ENCODE measurements at regions not wholly inside any gene's neighbourhood (a gene's known extent, or its start where the extent isn't known, plus 50 kb on each side); places are given as distances from the start of the nearest gene placed in this dataset.
"Not testable (repeated sequence)": the region's sequence is repeated elsewhere in the genome, so short reads cannot be mapped to it uniquely, and the experiment has no call there.

DNA sequence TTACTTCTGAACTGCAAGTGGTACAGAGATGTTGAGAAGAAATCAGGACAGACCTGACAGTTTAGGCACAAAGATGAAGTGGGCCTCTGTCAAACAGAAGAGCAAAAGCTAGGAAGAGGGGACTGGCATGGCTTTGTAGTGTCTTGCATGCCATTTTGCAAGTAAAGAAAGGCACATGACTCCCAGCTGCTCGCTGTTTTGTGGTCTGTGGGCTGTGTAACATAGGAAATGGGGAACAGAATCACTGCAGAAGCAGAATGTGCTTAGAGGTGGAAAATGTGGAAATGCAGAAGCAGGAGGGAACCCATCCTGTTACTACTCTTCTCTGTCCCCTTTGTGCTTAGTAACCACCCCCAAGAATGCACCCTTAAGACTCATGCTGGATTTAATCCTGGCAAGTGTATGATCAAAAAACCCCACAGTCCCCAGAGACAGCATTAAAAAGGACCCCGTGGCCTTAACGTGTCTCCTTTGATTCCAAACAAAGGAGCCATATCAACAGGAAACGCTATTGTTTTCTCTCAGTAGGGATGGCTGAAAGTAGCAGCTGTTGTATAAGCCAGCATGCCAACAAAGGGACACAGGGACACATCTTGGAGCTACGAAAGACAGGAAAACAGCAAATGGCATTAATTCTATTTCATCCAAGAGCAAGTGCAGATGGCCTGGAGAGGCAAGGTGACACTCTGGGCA, 177.6 kb upstream of the GLRA2 start:
- no peak for DNase-seq (ENCODE audit: low read depth, low spot score)

DNA sequence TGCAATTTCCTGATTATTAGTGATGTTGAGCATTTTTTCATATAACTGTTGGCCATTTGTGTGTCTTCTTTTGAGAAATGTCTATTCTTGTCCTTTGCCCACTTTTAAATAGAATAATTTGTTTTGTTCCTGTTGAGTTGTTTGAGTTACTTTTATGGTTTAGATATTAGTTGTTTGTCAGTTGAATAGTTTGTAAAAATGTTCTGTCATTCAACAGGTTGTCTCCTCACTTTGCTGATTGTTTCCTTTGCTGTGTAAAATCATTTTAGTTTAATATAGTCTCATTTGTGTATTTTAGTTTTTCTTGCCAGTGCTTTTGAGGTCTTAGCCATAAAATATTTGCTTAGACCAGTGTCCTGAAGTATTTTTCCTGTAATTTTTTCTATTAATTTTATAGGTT, 181.8 kb upstream of the GLRA2 start:
- DNase-seq (ENCODE audit: low read depth, low spot score), result no peak

DNA sequence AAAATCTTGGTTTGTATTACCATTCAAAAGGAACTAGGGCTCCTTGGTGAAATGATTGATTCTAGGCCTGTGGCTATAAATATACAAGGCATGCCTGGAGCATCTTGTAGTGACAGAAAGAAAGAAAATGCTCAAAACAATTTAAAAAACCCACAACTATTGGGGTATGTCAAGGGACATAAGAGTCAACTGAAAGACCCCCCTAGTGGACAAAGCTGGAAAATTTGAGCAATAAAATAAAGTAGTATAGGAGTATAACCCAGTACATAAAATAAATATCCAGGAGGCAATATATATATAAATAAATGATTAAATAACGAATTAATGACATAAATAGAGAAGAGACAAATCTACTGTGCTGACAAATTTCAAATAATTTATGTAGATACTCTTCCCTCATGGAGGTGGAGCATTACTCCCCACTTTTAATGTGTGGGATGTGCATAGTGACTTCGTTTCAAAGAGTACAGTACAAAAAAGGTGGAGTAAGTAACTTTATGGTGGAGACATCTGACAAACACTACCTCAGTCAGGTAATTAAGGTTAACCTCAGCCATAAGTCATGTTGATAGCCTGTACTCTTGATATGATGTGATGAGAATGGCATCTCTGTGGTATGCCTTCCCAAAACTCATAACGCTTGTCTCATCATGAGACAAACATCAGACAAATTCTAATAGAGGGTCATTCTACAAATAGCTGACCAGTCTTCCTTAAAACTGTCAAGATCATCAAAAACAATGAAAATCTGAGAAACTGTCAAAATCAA, 185.0 kb upstream of the GLRA2 start:
- DNase-seq (ENCODE audit: low read depth, low spot score), result no peak

DNA sequence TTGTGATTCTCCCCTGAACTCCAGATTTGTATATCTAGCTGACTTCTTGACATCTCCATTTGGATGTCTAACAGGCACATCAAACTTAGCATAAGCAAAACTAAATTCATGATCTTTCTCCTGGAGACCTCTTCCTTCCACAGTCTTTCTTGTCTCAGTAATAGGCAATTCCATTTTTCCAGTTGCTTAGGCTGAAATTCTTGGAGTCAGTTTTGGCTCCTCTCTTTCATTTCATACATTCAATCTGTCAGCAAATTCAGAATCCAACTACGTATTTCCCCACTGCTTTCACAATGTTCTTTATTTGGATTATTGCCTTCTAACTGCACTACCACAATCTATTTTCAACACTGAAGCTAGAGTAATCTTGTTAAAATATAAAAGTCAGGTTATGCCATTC, 219.9 kb upstream of the GLRA2 start:
- DNase-seq (ENCODE audit: low read depth, low spot score), result no peak

DNA sequence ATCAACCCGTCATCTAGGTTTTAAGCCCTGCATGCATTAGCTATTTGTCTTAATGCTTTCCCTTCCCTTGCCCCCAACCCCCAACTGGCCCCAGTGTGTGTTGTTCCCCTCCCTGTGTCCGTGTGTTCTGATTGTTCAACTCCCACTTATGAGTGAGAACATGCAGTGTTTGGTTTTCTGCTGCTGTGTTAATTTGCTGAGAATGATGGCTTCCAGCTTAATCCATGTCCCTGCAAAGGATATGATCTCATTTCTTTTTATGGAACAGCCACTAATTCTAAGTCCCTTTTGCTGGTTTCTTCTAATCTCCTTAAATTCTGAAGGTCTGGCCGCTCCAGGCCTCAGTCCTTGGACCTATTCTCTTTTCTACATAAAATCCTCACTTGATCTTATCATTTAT, 220.4 kb upstream of the GLRA2 start:
- DNase-seq (ENCODE audit: low read depth, low spot score), result not testable (repeated sequence)

DNA sequence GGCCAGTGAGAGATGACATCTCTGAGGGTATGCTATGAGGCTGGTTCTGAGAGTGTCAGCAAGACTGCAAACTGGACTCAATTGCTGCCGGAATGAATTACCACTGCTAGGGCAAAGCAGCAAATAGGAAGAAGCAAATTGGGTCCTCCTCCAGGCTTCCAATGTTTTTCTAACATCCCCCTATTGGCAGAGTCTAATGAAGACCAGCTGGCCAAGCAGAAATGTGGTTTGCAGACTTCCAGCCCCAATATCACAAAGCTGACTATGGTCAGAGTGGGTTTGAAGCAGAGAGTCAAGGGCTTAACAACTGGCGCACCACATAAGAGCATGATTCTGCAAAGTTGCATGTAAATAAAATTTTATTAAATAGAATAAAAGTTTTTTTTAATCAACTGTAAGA, 225.4 kb upstream of the GLRA2 start:
- no peak for DNase-seq (ENCODE audit: low read depth, low spot score)

DNA sequence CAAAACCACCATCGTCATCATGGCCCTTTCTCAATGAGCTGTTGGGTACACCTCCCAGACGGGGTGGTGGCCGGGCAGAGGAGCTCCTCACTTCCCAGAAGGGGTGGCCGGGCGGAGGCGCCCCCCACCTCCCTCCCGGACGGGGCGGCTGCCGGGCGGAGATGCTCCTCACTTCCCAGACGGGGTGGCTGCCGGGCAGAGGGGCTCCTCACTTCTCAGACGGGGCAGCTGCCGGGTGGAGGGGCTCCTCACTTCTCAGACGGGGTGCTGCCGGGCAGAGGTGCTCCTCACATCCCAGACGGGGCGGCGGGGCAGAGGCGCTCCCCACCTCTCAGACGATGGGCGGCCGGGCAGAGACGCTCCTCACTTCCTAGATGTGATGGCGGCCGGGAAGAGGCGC, 226.8 kb upstream of the GLRA2 start:
- DNase-seq (ENCODE audit: low read depth, low spot score), result not testable (repeated sequence)

DNA sequence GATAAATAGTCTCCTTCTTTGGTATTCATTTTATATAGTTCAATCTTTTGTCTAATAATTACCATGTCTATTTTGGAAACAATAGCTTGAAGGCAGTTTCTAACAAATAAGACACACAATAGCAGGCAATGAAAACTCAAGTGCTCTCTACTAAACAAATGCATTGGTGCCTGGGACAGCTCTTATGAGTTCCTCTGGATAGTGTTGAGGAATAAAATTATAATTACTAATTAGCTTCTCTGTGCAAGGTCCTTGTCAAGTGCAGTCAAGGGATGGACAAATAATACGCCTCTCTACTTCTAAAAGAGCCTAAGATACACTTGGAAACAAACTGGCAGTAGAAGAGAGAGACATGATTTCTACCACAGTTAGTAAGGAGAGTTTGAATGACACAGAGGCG, 229.0 kb upstream of the GLRA2 start:
- DNase-seq (ENCODE audit: low read depth, low spot score), result no peak

DNA sequence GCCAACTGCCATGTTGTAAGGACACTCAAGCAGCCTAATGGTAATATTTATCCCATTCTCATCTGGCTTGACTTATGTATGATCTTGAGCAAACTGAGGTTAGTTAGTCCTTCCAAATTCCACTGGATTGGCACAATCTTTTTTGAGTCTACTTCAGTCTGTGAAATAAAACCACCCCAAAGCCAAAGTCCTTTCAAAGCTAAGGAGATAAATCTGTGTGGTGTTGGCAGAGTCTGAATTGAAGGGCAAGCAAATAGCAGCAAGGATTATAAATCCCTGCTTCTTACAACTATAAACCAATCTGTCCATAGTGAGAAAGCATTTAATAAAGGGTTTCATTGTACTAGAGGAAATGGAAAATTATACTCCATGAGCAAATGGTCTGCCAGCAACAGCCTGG, 233.9 kb upstream of the GLRA2 start:
- DNase-seq (ENCODE audit: low read depth, low spot score), result no peak

DNA sequence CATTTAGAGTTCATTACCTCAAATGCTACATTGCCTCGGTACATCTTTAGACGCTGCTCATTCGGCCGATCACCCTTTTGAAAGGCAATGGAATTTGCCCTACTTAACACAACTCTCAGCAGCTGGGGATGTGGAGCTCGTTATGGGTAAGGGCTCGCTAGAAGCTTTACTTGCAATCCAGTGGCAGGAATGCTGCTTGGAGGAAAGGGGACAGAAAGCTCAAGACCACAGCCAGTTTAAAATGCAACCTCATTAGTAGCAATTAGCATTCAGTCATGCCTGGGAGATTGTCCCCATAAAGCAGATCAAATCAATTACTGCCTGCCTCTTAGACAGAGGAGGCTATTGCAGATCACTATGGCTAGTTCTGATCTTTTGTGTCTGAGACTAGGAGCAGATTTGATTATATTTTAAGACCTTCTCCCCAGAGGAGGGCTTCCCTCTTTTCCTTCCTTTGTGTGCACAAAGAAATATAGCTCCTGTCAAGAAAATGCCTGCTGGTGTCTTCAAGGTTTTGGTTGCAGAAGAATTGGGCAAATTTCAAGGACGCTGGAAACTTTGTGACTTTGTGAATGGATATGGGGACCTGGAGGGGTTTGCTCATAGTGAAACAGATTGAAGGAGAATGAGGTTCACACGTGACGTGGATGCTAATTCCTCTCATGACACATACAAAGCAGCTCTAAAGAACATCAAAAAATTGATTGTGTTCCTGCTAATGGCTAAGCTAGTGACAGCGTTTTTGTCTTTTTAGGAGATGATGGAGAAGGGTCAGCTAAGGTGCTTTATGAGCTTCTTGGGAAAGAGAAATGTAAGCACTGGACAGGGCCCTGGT, 237.5 kb upstream of the GLRA2 start:
- no peak for DNase-seq (ENCODE audit: low read depth, low spot score)

DNA sequence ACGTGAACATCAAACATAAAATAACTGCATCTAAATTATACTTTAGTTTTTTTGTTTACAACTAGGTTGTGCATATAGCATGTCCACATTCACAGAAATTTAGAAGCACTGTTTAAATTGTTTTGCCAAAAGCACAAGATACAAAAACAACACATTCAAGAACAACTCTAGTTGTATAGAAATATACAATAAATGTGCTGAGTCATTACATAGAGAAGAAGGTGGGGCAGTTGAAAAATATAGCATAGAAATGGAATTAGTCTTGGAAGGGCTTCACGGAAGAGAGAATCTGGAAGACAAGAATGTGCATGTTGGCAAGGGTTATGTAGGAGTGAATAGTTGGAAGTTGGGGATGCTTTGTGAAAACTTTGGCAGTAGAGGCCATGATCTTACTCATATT, 239.0 kb upstream of the GLRA2 start:
- no peak for DNase-seq (ENCODE audit: low read depth, low spot score)

DNA sequence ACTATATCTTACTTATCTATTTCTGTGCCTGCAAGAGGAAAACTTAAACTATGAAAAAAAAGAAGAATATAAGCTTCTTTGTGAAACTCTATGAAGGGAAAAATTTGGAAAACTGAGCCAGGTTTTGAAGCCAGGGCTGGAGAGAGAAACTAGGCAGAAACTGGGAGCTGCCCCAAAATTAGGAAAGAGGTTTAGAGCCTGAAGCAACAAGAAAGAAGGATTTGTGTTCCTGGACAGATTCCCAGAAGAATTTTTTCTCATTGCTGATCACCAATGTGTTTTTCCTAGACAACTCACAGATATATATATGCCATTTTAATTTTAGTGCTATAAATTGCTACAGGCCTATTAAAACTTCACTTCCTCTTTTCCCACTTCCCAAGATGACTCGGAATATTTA, 245.0 kb upstream of the GEMIN8 start:
- DNase-seq (ENCODE audit: low read depth, low spot score), result no peak

DNA sequence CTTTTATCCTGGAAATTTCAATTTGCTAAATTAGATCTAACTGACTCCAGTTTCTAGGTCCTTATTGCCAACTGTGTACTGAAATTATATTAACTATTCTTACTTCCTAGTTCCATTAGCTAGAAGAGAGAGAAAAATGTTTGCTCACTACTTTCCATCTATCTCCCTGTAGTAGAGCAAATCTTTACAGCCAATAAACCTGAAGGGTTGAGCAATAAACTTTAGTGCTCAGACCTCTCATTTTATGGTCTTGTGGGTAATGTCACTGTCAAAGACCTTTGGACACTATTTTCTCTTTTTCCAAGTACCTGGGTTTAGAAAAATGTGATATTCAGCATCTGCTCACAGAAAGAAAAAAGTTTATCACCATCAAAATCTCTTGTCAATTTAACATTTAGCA, 237.5 kb upstream of the GEMIN8 start:
- DNase-seq (ENCODE audit: low read depth, low spot score), result no peak

DNA sequence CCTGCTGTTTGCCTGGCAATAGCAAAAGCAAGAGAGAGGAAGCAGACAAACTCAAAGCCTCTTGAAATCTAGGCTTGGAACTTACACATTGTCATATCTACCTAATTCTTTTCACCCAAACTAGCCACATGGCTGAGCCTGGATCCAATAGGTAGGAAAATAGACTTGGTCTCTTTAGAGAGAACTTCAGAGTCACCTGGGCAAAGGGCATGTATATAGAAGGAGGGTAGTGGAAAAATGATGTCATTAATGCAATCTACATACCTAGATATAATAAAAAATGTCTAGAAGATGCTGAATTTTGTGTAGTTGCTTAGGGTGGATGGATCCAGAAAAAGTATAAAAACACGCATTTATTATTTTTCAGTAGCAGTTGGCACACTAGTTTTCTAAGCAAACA, 237.0 kb upstream of the GEMIN8 start:
- no peak for DNase-seq (ENCODE audit: low read depth, low spot score)

DNA sequence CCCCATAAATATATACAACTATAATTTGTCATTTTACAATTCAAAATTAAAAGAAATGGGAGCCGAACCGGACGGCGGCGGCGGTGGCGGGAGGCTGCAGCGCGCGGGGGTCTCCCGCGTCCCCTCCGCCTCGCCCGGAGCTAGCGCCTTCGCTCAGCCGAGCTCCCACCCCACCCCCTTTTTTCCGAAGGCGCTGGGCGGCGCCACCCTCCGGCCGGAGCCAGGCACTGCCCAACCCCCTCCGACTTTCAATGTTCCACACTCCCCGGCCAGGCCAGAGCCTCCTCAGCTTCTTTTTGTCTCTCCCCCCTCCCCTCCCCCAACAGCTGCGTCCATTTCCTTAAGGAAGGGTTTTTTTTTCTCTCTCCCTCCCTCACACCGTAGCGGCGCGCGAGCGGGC, 214.1 kb upstream of the GEMIN8 start:
- no peak for DNase-seq (ENCODE audit: low read depth, low spot score)

DNA sequence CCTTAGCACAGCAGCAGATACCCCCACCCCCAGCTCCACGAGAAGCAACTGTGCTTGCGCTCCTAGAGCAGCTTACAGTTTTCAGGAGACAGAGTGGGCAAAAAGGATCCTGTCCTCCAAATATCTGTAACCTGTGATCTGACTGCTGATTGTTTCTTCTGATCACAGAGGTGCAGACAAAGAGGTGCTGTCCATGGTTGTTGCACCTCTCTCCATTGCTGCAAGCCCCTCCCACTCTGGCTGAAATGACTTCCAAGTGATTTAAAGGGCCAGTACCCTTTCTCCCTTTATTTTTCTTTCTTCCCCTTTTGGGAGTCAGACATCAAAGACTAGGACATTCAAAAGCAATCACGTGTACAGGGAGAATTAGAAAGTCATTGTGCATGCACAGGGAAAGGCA, 205.3 kb upstream of the GEMIN8 start:
- DNase-seq (ENCODE audit: low read depth, low spot score), result no peak

DNA sequence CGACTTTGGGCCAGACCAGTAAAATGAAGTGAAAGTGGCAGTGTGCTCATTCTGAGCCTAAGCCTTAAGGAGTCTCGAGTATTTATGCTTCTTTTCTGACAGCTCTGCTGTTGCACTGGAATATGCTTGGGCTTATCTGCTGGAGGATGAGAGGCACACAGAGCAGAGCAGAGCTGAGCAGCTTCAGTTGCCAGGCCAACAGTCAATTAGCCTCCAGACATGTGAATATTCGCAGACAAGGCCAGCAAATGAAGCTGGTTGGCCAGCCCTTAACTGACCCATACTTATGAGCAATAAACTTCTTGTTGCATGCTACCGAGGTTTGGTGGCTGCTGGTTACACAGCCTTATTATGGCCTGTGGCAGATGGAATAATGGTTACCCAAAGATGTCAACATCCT, 203.0 kb upstream of the GEMIN8 start:
- peak; percentile 0 for DNase-seq (ENCODE audit: low read depth, low spot score)

DNA sequence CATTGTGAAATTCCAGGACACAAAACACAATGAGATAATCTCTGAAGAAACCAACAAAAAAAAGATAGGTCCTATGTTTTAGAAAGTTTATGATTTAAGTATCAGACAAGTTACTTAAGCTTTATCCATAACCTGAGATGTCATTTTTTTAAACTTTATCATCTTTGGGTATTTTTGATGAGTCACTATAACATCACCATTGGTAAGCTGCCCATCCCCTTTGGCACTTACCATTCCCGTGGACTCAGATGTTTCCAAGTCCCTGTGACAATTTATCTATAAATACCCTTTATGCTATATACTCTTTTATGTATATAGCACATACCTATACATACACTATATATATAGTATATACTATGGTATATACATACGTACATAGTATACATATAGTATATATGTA, 198.9 kb upstream of the GEMIN8 start:
- DNase-seq (ENCODE audit: low read depth, low spot score), result no peak

DNA sequence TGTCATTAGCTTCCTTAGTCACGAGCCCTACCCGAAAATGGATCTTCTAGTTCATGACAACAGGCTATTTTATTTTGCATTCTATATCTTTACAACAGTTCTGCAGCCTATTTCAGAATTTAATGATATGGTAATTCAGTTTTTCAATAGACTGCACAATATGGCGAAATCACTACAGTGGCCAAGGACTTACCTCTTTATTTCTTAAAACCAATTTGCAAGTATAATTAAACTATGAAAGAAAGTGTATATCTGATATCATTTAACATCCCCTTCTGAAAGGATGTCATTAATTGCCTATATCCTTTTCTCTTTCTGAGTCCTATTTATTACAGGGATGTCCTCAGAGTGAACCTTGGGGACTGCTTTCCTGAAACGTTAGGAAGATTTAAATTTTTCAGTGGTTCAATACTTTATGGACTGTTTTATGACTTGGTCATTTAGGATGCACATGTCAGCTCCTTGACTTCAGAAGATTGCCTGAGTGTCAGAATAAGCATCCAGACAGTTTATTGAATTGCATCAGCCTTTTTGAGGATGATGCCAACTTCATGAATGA, 190.8 kb upstream of the GEMIN8 start:
- DNase-seq (ENCODE audit: low read depth, low spot score), result no peak

DNA sequence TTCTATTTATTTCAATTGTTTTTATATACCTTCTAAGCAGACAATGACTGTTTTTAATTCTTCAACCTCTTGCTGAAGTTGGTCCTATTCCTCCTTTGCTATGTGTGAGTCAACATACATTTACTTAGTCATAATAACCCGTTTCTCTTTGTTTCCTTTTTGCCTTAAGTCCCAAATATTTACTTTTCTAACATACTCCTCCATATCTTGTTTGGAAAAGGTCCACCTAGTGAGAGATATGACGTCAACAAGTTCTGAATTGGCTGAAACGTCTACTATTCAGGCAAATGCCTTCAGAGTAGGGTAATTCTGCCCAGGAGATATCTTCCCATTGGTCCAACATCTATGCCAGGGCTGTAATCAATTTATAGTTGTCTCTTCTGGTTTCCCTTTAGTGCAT, 179.3 kb upstream of the GEMIN8 start:
- DNase-seq (ENCODE audit: low read depth, low spot score), result no peak

DNA sequence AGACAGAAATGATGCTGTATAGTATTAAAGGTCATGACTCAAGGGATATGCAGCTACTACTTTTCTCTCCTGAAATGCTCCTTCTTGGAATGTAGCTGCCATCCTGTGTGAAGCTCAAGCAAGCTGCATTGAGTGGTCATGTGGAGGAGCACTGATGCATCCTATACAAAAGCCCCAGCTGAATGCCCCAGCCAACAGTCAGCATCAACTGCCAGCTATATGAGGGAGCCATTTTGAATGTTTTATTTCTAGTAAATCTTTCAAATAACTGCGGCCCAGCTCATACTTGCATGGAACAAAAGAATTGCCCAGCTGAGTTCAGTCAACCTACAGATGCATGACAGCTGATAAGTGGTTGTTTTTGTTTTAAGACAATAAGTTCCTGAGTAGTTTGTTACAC, 165.0 kb upstream of the GEMIN8 start:
- DNase-seq (ENCODE audit: low read depth, low spot score), result no peak

DNA sequence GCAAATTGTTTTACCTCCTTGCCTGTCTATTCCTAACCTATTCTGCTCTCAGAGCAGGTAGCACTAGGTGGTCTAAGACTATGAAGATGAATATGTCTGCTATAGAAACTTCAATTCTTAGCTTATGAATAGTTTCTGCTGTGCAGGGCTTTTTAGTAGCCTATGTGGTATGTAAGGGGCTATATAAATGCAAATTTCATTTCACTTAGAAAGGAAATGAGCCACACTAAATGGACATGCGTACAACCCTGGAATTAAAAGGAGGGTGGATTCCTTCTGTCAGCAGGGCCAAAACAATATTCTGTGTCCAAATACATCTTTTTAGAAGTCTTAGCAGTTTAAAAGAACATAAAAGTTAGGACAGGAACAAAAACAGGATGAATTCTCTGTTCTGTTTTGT, 163.9 kb upstream of the GEMIN8 start:
- no peak for DNase-seq (ENCODE audit: low read depth, low spot score)

Data from brain pericyte (primary cell).